ENCODE measurements at regions not wholly inside any gene's neighbourhood (a gene's known extent, or its start where the extent isn't known, plus 50 kb on each side); places are given as distances from the start of the nearest gene placed in this dataset.

DNA sequence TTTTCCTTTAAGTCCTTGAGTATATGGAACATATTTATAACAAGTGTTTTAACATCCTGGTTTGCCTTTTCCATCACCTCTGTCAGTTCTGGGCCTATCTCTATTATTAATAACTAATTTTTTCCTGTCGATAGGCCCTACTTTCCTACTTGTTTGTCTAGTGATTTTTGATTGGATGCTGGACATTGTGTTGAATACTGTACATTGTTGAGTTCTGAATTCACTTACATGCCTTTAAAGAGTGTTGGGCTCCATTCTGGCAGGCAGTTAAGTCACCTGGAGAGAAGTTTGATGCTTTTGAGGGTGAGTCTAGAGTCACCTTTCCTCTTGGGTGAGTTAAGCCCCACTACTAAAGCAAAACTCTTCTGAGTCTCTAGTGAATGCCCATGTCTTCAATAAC, 77.5 kb upstream of the C14orf180 start:
- Histone ChIP-seq H3K27ac (no peak overlapping the region), H3K36me3 (no peaks in the 10 kb centered on the region), H3K27me3 (replicated peaks; ENCODE audit: insufficient read depth) (peaks cover 3% of the 10 kb centered on the region), H3K4me1 (replicated peaks) (no peaks in the 10 kb centered on the region), H3K9me3 (no peaks in the 10 kb centered on the region), H3K4me3 (no peak overlapping the region)
- no peak for TF ChIP-seq POLR2AphosphoS5 (IDR thresholded peaks at IDR 0.05)
- intact Hi-C loops (cut with DNase I): no loop called here
- 96% methylated on average over 1 of the region's 1 CpG for WGBS
- no peak for DNase-seq (ENCODE audit: low spot score)

DNA sequence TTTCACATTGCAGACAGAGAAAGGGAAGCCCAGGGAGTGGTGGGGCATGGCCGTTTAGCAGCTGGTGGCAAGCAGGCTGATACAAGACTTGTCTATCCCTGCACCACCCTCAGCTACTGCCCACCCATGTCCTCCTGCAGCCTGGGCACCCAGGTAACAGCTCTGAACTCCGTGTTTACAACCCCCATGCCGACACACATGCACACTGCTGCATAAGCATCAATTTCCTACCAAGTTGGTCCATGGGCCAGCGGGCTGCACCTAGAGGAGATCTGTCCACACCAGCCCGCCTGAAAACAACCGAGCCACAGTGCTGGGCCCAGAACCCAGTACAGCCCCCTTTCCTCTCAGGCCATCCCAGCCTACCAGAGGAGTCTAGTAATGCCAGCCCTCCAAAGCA, 75.9 kb upstream of the C14orf180 start:
- no peak for DNase-seq (ENCODE audit: low spot score)
- Histone ChIP-seq H3K27ac (no peak overlapping the region), H3K4me1 (replicated peaks) (no peaks in the 10 kb centered on the region), H3K4me3 (no peak overlapping the region), H3K36me3 (no peaks in the 10 kb centered on the region), H3K27me3 (replicated peaks; ENCODE audit: insufficient read depth) (peaks cover 3% of the 10 kb centered on the region), H3K9me3 (no peaks in the 10 kb centered on the region)
- TF ChIP-seq, protein P1, sequence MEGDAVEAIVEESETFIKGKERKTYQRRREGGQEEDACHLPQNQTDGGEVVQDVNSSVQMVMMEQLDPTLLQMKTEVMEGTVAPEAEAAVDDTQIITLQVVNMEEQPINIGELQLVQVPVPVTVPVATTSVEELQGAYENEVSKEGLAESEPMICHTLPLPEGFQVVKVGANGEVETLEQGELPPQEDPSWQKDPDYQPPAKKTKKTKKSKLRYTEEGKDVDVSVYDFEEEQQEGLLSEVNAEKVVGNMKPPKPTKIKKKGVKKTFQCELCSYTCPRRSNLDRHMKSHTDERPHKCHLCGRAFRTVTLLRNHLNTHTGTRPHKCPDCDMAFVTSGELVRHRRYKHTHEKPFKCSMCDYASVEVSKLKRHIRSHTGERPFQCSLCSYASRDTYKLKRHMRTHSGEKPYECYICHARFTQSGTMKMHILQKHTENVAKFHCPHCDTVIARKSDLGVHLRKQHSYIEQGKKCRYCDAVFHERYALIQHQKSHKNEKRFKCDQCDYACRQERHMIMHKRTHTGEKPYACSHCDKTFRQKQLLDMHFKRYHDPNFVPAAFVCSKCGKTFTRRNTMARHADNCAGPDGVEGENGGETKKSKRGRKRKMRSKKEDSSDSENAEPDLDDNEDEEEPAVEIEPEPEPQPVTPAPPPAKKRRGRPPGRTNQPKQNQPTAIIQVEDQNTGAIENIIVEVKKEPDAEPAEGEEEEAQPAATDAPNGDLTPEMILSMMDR (IDR thresholded peaks at IDR 0.05): no peak
- intact Hi-C loops (cut with DNase I): no loop called here
- 73% methylated on average over 6 of the region's 6 CpGs for WGBS

DNA sequence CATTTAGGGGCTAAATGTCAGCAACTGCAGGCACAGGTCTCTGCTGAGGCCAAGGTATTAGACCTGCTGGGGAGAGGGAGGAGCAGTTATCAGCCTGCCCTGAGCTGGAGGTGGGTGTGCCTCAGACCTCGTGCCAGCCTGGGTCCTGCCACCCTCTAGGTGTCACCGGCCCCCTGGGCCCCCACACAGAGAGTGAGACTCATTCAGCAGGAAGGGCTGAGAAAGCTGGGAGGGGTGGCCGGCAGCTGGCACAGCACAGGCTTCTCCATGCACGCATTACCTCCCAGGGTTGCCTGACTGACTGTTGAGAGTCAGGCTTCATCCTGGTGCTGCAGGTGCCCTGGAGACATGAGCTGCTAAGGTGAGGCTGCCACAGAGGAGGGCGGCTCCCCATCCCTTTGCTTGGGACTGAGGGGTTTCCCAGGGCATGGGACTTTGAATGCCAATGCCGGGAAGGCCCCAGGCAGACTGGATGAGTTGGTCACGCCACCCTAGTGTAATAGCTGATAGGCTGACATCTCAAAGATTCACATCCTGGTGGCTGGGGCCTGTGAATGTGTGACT, 75.3 kb upstream of the C14orf180 start:
- intact Hi-C loops (cut with DNase I): no loop called here
- Histone ChIP-seq H3K36me3 (no peaks in the 10 kb centered on the region), H3K27me3 (replicated peaks; ENCODE audit: insufficient read depth) (peaks cover 3% of the 10 kb centered on the region), H3K9me3 (no peaks in the 10 kb centered on the region), H3K27ac (no peak overlapping the region), H3K4me1 (replicated peaks) (no peaks in the 10 kb centered on the region), H3K4me3 (no peak overlapping the region)
- WGBS: 74% methylated on average over 6 of the region's 7 CpGs
- DNase-seq (ENCODE audit: low spot score): no peak
- TF ChIP-seq POLR2A (IDR thresholded peaks at IDR 0.05) (no peak), POLR2AphosphoS5 (IDR thresholded peaks at IDR 0.05) (no peak)
- TF ChIP-seq, protein P1 (IDR thresholded peaks at IDR 0.05): no peak

DNA sequence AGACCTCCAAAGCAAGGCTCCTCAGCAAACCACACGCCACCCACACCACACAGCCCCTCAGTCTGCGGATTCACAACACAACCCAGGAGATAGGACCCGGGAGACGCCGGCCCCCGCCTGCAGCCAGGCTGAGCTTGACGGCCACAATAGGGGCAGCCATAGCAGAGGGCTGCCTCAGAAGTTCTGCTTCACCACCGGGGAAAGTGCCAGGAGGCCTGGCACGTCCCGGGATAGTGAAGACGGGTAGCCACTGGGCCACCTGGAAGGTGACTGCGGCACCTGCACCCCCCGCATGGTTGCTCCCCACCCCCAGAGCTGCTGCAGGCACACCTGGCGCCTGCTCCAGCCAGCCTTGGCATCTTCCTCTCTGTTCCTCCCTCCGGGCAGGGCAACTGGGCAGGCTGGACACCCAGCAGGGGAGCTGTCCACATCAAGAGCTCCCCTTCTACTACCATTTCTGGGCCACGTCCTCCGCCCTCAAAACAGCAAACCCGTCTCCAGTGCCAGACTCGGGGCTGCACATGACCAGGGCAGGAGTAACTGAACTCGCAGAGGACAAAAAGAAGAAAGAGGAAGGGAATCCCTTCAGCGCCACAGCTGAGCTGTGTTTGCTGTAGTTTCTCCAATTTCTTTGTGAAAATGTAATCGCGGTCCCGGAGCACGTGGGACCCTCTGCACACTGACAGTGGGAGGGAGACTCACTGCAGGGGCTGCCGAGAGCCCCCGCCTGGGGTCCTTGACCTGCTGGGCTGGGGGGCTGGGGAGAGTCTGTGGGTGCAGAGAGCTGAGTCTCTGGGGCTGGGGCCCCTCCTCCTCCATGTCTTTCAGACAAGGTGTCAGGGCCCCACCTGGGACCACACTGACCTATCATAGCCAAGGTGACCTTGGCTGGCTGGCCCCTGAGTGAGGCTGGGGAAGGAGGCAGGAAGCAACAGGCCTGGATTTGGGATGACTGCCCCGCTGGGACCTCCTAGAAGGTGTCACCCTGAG, 74.2 kb upstream of the C14orf180 start:
- no peaks in the 10 kb centered on the region for H3K4me1 ChIP-seq (replicated peaks)

More for the DNA sequence above, 74.2 kb upstream of the C14orf180 start:
- WGBS: 58% methylated on average over 28 of the region's 28 CpGs
- H3K27ac ChIP-seq: no peak overlapping the region
- H3K27me3 ChIP-seq (replicated peaks; ENCODE audit: insufficient read depth): peaks cover 3% of the 10 kb centered on the region
- intact Hi-C loops (cut with DNase I): no loop called here
- TF ChIP-seq, protein P1 (IDR thresholded peaks at IDR 0.05): no peak
- no peak for TF ChIP-seq POLR2A (IDR thresholded peaks at IDR 0.05)
- no peak for TF ChIP-seq POLR2AphosphoS5 (IDR thresholded peaks at IDR 0.05)
- H3K4me3 ChIP-seq: no peak overlapping the region
- no peaks in the 10 kb centered on the region for H3K9me3 ChIP-seq
- no peak for DNase-seq (ENCODE audit: low spot score)
- no peaks in the 10 kb centered on the region for H3K36me3 ChIP-seq
